Brain pericyte (primary cell): ENCODE measurements at regions not wholly inside any gene's neighbourhood (a gene's known extent, or its start where the extent isn't known, plus 50 kb on each side); places are given as distances from the start of the nearest gene placed in this dataset.
"Not testable (repeated sequence)": the region's sequence is repeated elsewhere in the genome, so short reads cannot be mapped to it uniquely, and the experiment has no call there.

Experiments
- DNase-seq: peaks from one replicate; pipeline ENCODE4 v3.0.0-alpha.2; 2012; ENCODE audit warnings: low read depth, low spot score

- DNase-seq = no peak
Observed at GRCh38 chr4:110848787-110849186, 225.9 kb upstream of the PITX2 start.

GRCh38 chr4:110849461-110849860 is 226.6 kb upstream of the PITX2 start:
- DNase-seq = no peak

DNA sequence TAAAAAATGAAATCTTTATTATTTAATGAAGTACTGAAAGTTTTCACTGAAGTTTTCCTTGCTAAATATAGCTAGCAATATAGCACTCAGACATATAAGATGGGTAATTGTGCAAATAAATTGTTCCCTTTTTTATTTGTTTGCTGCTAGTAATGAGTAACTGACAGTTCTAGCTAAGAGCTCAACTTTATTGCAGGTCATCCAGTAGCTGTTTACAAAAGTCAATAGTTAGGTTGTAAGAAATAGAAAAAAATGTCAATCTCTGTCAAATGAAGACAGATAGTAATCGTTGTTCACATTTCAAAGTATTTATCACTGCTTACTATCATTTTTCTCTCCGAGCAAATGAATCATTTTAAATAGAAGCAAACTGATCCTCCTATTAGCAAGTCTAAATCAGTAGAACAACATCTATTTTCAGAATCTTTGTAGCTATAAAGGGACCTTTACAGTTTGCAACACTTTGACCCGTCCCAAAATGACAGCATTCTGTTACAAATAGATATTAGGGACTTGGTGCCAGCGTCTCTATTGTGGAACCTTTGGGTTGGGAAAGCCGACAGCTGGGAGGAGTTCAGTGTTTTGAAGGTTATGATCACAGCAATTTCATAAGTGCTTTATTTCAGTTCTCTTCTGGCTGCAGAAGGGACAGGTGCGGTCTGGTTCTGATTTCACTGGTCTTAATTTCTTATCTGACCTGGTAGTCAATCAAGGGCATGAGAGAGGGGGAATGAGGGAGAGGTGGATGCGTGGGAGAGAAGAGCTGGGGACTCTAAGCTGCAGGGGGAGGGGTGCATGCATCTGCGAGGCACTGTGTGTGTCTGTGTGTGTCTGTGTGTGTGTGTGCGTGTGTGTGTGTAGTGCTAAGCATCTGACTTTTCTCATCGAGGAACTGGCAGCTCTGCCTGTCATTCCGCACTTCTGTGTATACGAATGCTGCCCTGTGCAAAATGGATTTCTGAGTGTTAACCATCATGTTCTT is 227.9 kb upstream of the PITX2 start:
- no peak for DNase-seq

- DNase-seq = no peak
Observed at GRCh38 chr4:110851989-110852388, 229.1 kb upstream of the PITX2 start.

- no peak for DNase-seq
Observed at GRCh38 chr4:110852793-110853192, 229.9 kb upstream of the PITX2 start.

- no peak for DNase-seq
Observed at GRCh38 chr4:110853242-110853641, 230.4 kb upstream of the PITX2 start.

GRCh38 chr4:110854021-110854678 is 231.3 kb upstream of the PITX2 start:
- no peak for DNase-seq

GRCh38 chr4:110860125-110860524 is 237.2 kb upstream of the PITX2 start:
- no peak for DNase-seq

GRCh38 chr4:110860901-110861300 is 238.0 kb upstream of the PITX2 start:
- no peak for DNase-seq

GRCh38 chr4:110865611-110866259 is 242.9 kb upstream of the PITX2 start:
- no peak for DNase-seq

- no peak for DNase-seq
Observed at GRCh38 chr4:110867251-110867960, 244.5 kb upstream of the PITX2 start.

DNA sequence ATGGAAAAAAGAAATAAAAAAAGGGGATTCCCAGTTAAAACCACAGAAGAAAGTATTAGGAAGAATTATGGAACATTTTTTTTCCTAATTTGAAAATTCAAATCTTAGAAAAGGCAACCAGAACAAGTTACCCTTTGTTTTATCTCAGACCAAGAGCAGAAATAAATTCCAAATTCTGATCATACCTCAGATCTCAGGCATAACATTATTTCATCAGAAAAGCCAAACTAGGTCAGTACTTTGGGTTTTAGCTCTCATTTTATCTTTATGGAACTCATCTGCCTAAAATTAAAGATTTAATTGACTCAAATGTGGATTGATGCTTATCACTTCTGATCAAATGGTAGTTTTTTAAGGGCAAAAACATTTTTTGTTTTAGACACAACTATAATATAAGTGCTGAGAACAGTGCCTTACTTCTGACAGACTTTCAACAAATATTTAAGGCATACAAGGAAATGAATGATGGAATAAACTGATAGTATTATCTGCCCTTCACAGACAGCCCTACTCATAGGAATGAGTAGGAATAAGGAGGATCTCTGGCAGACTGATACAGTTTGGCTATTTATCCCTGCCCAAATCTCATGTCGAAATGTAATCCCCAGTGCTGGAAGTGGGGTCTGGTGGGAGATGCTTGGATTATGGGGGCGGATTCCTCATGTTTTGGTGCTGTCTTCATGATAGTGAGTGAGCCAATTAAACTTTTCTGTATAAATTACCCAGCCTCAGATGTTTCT is 245.3 kb upstream of the PITX2 start:
- no peak for DNase-seq

DNA sequence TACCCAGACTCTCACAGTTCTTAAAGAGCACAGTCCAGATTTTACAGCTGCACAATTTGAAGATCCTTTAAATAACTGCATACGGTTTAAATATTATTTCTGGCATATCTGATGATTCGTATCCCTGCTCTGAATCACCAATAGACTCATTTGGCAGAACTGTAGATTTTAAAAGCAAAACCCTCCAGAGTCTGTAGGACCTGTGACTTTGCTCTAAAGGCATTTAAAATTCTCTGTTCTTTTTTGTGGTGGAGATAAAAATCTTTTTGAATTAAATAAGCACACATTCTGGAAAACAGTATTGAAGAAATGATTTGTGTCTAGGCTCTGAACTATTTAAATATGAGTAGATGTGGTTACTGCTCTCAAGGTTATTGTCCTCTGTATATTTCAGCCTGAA is 246.2 kb upstream of the PITX2 start:
- no peak for DNase-seq

DNA sequence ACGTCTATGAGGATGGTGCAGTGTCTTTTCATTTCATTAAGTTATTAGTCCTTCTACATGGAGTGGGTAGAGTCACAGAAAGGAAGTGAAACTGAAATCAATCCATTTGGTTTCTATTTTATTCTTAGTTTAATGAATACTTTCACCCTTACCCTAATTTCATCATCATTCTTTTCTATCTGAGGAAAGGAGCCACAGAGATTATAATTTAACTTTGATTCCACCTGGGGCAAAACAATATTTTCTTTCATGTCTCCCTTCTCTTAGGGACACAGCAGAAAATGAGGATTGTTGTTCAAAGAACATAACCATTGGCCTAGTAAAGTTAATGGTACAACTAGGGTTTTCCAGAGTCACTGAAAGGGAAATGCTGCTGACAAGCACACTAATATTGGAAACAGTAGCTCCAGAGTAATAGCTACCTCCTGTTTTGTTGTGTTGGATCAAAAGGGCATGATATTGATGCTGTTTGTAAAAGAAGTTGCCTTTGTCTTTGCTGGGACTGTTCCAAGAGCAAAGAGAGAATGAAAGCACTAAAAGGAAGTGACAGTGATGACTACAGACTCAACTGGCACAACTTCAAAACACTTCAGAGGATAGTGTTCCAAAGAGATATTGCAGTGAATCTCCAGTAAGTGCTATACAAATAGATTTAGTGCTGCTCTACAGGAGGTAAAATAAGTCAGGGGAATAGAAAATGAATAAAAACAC is 247.1 kb upstream of the PITX2 start:
- DNase-seq = no peak

GRCh38 chr4:110876214-110876613 is 253.3 kb upstream of the PITX2 start:
- DNase-seq = not testable (repeated sequence)

GRCh38 chr4:110876866-110877265 is 254.0 kb upstream of the PITX2 start:
- DNase-seq = no peak

DNA sequence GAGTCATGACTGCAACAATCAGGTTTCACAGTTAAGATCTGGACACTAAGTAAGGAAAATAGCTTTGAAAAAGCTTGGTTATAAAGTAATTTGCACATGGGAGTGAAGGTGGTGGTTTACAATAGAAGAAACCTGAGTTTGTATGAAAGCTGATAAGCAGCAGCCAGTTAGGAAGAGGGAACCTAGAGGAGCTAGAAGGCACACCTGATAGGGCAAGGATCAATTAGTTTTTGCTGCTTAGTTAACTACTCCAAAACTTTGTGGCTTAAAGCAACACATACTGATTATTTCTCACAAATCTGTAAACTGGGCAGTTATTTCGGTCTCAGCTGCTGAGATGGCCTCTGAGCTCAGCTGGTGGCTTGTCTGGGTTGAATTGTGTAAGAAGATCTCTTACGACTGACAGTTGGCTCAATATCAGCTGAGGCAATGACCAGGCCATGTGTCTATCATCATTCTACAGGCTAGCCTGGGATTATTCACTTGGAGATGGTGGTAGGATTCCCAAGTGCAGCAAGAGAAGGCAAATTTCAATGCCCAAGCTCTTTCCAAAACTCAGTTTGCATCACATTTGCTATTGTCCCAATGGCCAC is 255.0 kb upstream of the PITX2 start:
- no peak for DNase-seq

DNA sequence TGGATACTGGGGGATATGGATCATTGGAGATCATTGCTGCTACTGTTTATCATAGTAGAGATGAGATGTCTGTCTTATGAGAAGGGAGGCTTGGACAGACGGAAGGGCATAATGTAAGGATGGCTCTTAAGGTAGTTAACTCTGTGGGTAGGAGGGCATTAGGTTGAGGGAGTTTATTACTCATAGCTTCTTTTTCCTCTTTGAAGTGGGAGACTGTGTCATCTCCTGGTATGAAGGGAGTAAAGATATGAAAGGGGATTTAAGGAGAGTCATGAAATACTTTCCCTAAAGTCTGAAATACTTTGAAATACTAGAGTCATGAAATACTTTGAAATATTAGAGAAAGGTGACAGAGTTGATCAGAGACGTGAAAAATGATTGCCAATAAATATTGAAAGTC is 255.5 kb upstream of the PITX2 start:
- no peak for DNase-seq

DNA sequence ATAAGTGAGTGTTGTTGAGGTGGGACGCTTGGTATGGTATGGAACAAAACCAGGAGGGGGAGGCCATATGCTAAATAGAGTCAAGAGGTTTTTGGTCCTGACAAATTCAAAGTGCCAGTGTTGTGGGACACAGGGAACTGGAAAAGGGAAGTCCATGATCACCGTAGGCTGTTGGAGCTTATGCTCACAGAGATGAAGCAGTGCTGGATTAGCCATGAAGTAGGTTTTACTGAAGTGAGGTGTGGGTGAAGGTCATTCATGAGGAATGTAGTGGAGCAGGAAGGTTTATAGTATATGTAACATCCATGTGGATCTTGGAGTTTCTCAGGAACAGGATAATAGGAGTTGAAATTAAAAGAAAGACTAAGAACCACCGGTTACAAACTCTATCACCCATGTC is 256.1 kb upstream of the PITX2 start:
- no peak for DNase-seq

GRCh38 chr4:110886270-110886669 is 263.4 kb upstream of the PITX2 start:
- DNase-seq = no peak
